ENCODE measurements at regions not wholly inside any gene's neighbourhood (a gene's known extent, or its start where the extent isn't known, plus 50 kb on each side); places are given as distances from the start of the nearest gene placed in this dataset.

DNA sequence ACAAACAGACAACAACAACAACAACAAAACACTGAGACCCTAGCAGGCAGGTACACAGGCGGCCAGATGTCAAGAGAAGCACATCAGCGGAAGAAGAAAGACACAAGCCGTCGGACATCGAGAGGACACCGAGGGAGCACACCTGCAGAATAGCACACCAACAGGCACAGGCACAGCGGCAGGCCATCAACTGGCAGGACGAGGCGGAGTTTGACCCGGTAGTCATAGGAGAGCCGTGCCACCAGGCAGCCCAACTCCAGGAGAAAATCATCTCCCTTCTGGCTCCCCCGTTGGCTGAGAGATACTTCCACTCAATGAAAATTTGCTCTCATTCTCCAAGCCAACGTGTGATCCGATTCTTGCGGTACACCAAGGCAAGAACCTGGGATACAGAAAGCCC is 352.1 kb upstream of the IZUMO3 start:
- H4K20me1 ChIP-seq (ENCODE audit: insufficient read depth) = no peaks in the 10 kb centered on the region
- ChIA-PET POLR2A (no interaction called here), CTCF (no interaction called here)
- DNase-seq = no peak
- H3K36me3 ChIP-seq (replicated peaks in 1 of 2; ENCODE audit: control insufficient read depth in 1 of 2, insufficient read depth in 2 of 2, low read length in 1 of 2) = no peaks in the 10 kb centered on the region
- WGBS (ENCODE audit: low lambda C conversion rate) = 68% methylated on average over 12 of the region's 15 CpGs
- H3K4me2 ChIP-seq = no peak overlapping the region
- H3K9ac ChIP-seq = no peak overlapping the region
- H3K9me2 ChIP-seq = 0 out of 2 replicates have a peak, but pooled peaks cover 3% of the 10 kb centered on the region
- H2AFZ ChIP-seq (ENCODE audit: low read depth) = no peak overlapping the region
- no peaks in the 10 kb centered on the region for H3K79me2 ChIP-seq (ENCODE audit: insufficient read depth)
- no peaks in the 10 kb centered on the region for H3K4me1 ChIP-seq (ENCODE audit: control insufficient read depth in 1 of 2, insufficient read depth in 2 of 2, low read depth in 1 of 2, low read length in 1 of 2)
- no peaks in the 10 kb centered on the region for H3K9me3 ChIP-seq
- no peaks in the 10 kb centered on the region for H3F3A ChIP-seq (replicated peaks; ENCODE audit: insufficient read depth)
- no peak overlapping the region for H3K27ac ChIP-seq (ENCODE audit: low read depth in 2 of 2, low read length in 1 of 2)
- TF ChIP-seq, protein P1, sequence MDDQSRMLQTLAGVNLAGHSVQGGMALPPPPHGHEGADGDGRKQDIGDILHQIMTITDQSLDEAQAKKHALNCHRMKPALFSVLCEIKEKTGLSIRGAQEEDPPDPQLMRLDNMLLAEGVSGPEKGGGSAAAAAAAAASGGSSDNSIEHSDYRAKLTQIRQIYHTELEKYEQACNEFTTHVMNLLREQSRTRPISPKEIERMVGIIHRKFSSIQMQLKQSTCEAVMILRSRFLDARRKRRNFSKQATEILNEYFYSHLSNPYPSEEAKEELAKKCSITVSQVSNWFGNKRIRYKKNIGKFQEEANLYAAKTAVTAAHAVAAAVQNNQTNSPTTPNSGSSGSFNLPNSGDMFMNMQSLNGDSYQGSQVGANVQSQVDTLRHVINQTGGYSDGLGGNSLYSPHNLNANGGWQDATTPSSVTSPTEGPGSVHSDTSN (IDR thresholded peaks at IDR 0.05) = no peak
- TF ChIP-seq CTCF (IDR thresholded peaks at IDR 0.05) = no peak
- TF ChIP-seq SMC3 (IDR thresholded peaks at IDR 0.05; ENCODE audit: low read depth, low read length) = no peak
- TF ChIP-seq GATA2 (CRISPR knock-in tag; IDR thresholded peaks at IDR 0.05) = no peak
- no peak overlapping the region for H3K4me3 ChIP-seq (ENCODE audit: low read depth in 2 of 2, low read length in 1 of 2)
- no peaks in the 10 kb centered on the region for H3K27me3 ChIP-seq (ENCODE audit: insufficient read depth)

DNA sequence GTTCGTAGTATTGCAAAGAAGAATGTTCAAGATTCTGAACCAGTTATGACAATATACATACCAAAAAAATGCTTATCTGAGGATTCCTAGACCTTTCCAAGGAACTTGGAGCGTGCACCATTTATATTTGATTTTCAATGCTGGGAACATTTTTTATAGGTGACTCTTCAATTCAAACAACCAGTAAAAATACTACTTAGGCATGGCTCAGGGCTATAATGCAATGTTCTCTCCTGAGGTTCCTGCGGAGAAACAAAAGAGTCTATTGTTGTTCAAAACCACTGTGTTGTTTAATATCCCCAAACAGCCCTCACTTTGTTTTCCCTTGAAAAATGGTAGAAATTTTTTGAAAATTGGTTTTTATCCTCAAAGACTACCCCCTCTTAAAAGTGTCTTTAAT is 335.7 kb upstream of the IZUMO3 start:
- no peak for DNase-seq
- H3K36me3 ChIP-seq (replicated peaks in 1 of 2; ENCODE audit: control insufficient read depth in 1 of 2, insufficient read depth in 2 of 2, low read length in 1 of 2) = no peaks in the 10 kb centered on the region
- H4K20me1 ChIP-seq (ENCODE audit: insufficient read depth) = no peaks in the 10 kb centered on the region
- no peak overlapping the region for H3K4me3 ChIP-seq (ENCODE audit: low read depth in 2 of 2, low read length in 1 of 2)
- H3K9ac ChIP-seq = no peak overlapping the region
- H3K79me2 ChIP-seq (ENCODE audit: insufficient read depth) = no peaks in the 10 kb centered on the region
- H3K4me1 ChIP-seq (ENCODE audit: control insufficient read depth in 1 of 2, insufficient read depth in 2 of 2, low read depth in 1 of 2, low read length in 1 of 2) = no peaks in the 10 kb centered on the region
- 36% methylated on average over 3 of the region's 3 CpGs for WGBS (ENCODE audit: low lambda C conversion rate)
- ChIA-PET CTCF (no interaction called here), POLR2A (no interaction called here)
- no peak for TF ChIP-seq TAF1 (IDR thresholded peaks at IDR 0.05; ENCODE audit: borderline replicate concordance, low read depth, low read length)
- no peak for TF ChIP-seq GATA2 (CRISPR knock-in tag; IDR thresholded peaks at IDR 0.05)
- TF ChIP-seq SIN3A (IDR thresholded peaks at IDR 0.05; ENCODE audit: borderline replicate concordance, low read depth, low read length) = no peak
- H3K27me3 ChIP-seq (ENCODE audit: insufficient read depth) = no peaks in the 10 kb centered on the region
- H3K27ac ChIP-seq (ENCODE audit: low read depth in 2 of 2, low read length in 1 of 2) = no peak overlapping the region
- H2AFZ ChIP-seq (ENCODE audit: low read depth) = no peak overlapping the region
- H3K9me2 ChIP-seq = no peaks in the 10 kb centered on the region
- no peaks in the 10 kb centered on the region for H3F3A ChIP-seq (replicated peaks; ENCODE audit: insufficient read depth)
- H3K4me2 ChIP-seq = no peak overlapping the region
- no peaks in the 10 kb centered on the region for H3K9me3 ChIP-seq

DNA sequence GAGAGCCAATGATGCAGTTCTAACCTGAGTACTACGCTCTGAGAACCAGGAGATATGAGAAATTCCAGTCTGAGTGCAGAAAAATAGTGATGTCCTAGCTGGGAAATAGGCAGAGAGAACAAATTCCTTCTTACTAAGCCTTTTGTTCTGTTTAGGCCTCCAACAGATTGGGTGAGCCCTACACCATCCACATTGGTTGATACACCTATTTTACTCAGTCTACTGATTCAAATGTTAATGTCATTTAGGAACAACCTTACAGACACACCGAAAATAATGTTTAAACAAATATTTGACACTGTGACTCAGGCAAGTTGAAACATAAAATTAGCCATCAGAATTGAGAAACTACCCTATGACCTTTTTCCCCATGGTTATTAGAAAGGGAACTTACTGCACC is 333.9 kb upstream of the IZUMO3 start:
- 19% methylated on average over 2 of the region's 2 CpGs for WGBS (ENCODE audit: low lambda C conversion rate)
- H3K9me3 ChIP-seq = no peaks in the 10 kb centered on the region
- no peak overlapping the region for H3K4me3 ChIP-seq (ENCODE audit: low read depth in 2 of 2, low read length in 1 of 2)
- H3K79me2 ChIP-seq (ENCODE audit: insufficient read depth) = no peaks in the 10 kb centered on the region
- no peaks in the 10 kb centered on the region for H3F3A ChIP-seq (replicated peaks; ENCODE audit: insufficient read depth)
- no peak overlapping the region for H3K9ac ChIP-seq
- no peak overlapping the region for H3K4me2 ChIP-seq
- no peaks in the 10 kb centered on the region for H3K4me1 ChIP-seq (ENCODE audit: control insufficient read depth in 1 of 2, insufficient read depth in 2 of 2, low read depth in 1 of 2, low read length in 1 of 2)
- no peaks in the 10 kb centered on the region for H3K9me2 ChIP-seq
- no peaks in the 10 kb centered on the region for H4K20me1 ChIP-seq (ENCODE audit: insufficient read depth)
- H3K27me3 ChIP-seq (ENCODE audit: insufficient read depth) = no peaks in the 10 kb centered on the region
- H3K27ac ChIP-seq (ENCODE audit: low read depth in 2 of 2, low read length in 1 of 2) = no peak overlapping the region
- POLR2A ChIA-PET = no interaction called here
- no peak overlapping the region for H2AFZ ChIP-seq (ENCODE audit: low read depth)
- CTCF ChIA-PET = no interaction called here
- H3K36me3 ChIP-seq (replicated peaks in 1 of 2; ENCODE audit: control insufficient read depth in 1 of 2, insufficient read depth in 2 of 2, low read length in 1 of 2) = no peaks in the 10 kb centered on the region
- DNase-seq = no peak
- TF ChIP-seq FOXM1 (IDR thresholded peaks at IDR 0.05; ENCODE audit: low read depth) (no peak), EP300 (IDR thresholded peaks at IDR 0.05; ENCODE audit: borderline replicate concordance in 1 of 2, low read depth in 1 of 2, low read length in 1 of 2) (no peak), REST (IDR thresholded peaks at IDR 0.05; ENCODE audit: low read depth, low read length) (no peak), TAF1 (IDR thresholded peaks at IDR 0.05; ENCODE audit: borderline replicate concordance, low read depth, low read length) (no peak), ELF1 (IDR thresholded peaks at IDR 0.05) (no peak)
- TF ChIP-seq, protein P2, sequence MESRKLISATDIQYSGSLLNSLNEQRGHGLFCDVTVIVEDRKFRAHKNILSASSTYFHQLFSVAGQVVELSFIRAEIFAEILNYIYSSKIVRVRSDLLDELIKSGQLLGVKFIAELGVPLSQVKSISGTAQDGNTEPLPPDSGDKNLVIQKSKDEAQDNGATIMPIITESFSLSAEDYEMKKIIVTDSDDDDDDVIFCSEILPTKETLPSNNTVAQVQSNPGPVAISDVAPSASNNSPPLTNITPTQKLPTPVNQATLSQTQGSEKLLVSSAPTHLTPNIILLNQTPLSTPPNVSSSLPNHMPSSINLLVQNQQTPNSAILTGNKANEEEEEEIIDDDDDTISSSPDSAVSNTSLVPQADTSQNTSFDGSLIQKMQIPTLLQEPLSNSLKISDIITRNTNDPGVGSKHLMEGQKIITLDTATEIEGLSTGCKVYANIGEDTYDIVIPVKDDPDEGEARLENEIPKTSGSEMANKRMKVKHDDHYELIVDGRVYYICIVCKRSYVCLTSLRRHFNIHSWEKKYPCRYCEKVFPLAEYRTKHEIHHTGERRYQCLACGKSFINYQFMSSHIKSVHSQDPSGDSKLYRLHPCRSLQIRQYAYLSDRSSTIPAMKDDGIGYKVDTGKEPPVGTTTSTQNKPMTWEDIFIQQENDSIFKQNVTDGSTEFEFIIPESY (IDR thresholded peaks at IDR 0.05; ENCODE audit: borderline replicate concordance, low read depth) = no peak
